Stimulated activated CD4-positive, alpha-beta T cell treated with anti-CD3 and anti-CD28 coated beads, Interleukin-4, amount 100 ng/mL, for 48 hours (primary cell): ENCODE measurements at regions not wholly inside any gene's neighbourhood (a gene's known extent, or its start where the extent isn't known, plus 50 kb on each side); places are given as distances from the start of the nearest gene placed in this dataset.

Experiments
- DNase-seq, 2 donors: peaks; one replicate each; pipeline ENCODE4 v3.0.0-alpha.2; 2020; ENCODE audit warnings: low read depth in 2 of 2

GRCh38 chr17:13736916-13737315 lies 135.2 kb upstream of the HS3ST3A1 start:
- DNase-seq, result no peak

DNA sequence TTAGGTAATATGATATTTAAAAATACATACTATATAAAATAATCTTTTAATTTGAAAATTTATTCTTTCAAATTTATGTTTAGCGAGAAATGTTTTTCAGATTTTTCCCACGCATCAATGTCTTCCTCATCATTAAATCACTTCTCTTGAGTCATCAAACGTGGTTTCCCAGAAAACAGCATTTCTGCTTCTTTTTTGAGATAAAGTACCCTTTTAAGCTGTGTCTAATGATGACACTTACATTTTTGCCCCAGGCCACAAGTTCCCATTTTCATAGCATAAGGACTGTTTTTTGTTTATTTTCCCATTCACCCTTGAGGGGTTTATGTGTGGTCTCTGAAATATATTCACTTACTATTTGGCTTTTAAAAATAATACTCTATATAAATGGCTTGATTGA lies 139.0 kb upstream of the HS3ST3A1 start:
- no peak for DNase-seq

DNA sequence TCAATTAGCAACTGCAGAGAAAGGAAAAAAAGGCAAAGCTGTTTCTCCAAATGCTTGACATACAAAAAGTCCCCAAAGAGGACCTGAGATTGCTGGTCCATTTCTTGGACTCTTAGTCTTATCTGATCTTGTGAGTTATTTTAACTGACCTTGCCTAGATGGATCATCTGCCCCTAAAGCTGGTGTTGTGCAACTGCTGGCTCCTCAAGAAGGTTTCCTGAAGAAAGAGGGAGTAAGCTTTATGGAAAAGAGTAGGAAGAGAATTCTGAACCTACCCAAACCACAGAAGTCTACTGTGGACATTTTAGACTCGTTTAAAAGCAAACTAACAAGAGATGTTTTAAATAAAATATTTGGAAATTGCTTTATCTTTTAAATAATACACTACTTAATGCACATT lies 140.0 kb upstream of the HS3ST3A1 start:
- no peak for DNase-seq

- DNase-seq, result no peak
These were observed 142.2 kb upstream of the HS3ST3A1 start for GRCh38 chr17:13743906-13744305.

DNA sequence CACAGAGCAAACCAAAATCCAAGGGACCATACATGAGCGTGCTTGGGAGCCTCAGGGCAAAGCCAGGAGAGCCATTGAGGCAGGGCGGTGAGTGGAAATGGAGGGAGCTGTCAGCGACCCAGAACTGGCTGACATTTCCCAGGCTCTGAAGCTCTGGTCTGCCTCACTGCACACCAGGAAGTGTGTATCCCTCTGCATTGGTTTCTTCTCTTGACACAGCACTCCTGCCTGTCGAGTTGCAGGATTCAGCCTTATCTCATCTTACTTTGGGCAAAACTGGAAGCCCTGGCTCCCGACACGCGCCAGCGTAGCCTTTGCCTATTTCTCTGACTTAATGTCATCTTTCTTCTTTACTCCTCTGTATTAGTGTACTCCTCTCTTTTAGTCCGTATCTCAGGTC lies 144.7 kb upstream of the HS3ST3A1 start:
- DNase-seq, result no peak

DNA sequence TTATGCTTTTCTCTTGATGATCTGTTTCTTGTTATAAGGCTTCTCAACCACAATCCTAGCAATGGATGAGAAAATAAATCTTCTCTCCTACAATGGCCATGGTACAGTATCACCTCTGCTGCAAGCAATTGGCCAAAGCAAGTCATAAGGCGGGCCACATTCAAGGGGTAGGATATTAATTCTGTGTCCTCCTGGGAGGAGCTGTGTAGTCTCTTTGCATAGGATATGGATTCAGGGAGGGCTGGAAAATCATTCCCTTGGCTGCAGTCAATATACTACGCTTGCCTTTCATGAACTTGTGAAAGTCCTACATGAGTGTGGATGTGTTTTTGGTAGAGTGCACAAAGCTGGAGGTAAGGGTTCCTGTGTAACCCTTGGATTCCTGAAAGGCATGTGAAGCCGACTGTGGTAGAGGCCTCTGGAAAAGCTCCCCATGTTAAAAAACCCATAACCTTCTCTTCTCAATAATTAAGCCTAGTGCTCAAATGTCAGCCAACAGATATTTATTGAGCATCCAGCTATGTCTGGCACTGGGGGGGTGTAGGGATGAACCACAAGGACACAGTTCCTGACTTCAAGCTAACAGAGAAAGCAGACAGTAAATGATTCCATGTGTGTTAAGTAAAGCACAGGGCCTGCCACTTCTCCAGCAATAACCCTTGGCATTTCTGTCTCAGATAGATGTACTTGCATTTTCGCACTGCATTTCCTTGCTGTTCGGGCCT lies 147.6 kb upstream of the HS3ST3A1 start:
- no peak for DNase-seq

DNA sequence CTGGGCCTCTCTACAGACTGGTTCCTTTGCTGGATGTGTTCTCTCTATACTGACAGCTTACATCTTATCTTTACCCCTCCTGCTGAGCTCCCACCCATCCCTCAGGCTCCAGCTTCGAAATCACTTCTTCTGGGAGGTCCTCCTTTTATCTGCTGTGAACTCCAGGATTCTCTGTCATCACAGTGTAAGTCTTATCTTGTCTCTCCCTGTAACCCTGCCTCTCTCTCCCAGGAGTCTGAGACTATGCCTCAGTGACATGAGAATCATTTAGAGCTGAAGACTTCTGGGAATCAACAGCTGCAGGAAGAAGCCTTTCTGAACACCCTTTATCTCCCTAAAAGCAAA lies 148.1 kb upstream of the HS3ST3A1 start:
- DNase-seq, result no peak

DNA sequence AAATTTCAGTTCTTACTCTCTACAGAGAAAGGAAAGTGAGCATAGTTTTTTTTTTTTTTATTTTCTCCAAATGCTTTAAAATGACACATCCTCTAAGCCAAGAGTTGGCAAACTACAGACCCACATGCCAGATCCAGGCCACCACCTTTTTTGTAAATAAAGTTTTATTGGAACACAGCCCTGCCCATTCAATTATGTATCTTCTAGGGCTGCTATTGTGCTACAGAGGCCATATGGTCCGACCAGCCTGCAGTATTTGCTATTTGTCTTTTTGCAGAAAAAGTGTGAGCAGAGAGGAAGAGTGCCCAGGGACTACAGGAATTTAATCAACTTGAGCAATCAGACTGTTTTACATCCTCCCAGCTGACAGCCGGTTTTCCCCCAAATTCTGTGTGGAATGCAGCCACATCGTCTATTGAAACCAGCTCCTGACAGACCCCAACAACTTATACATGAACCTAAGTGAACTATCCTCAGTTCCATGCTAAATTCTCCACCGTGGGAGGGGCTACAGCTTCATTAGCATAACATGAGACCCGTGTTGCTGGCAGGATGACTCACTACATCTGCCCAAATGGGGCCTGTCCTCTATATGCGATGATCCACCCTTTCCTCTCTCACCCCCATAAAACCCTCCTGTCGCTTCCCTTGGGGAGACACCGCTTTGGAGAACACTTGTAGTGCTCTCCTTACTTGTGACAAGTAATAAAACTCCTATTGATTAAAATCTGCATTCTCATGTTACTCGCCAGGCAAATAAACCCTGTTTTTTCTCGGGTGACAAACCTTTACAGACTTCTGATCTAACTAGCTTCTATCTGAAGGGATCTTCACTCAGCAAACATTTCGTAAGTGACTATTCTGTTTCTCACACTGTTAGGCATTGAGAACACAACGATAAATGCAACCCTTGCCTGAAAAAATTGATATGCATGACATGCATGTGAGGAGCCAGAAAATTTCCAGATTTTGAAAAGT lies 149.4 kb upstream of the HS3ST3A1 start:
- DNase-seq, result peak in 1 of 2 donors; percentile 0

- DNase-seq, result no peak
These were observed 151.4 kb upstream of the HS3ST3A1 start for GRCh38 chr17:13753154-13753553.

DNA sequence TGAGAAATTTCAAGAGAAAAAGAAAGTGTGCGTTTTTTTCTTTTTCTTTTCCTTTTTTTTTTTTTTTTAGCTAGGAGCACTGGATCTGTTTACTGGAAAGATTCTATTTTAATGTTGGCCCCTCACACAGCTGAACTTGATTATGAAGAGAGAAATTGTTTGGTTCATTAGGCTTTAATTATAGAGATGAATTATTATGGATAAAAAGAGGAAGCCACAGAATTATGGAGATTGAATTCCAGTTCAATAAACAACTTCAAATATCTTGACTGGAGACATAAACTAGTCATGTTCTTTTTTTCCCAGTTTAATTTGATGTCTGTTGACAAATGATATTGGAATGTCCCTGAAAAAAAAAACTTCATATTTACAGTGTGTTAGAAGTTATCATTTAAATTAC lies 152.0 kb upstream of the HS3ST3A1 start:
- no peak for DNase-seq

DNA sequence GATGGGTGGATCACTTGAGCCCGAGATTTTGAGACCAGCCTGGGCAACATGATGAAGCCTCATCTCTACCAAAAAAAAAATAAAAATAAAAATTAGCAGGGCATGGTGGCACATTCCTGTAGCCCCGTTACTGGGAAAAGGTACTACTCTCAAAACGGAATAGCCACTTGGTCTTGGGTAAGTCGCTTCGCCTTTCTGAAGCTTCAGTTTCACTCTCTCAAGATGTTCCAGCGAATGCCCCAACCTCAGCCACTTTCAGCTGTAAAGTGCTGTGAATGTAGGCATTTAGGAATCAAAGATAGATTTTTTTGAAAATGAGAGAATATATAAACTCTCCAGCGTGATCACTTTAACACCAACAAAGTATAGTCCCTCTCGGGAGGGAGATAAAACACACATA lies 154.1 kb upstream of the HS3ST3A1 start:
- DNase-seq, result no peak

- no peak for DNase-seq
These were observed 155.0 kb upstream of the HS3ST3A1 start for GRCh38 chr17:13756763-13757162.

- DNase-seq, result no peak
These were observed 156.1 kb upstream of the HS3ST3A1 start for GRCh38 chr17:13757871-13758270.

DNA sequence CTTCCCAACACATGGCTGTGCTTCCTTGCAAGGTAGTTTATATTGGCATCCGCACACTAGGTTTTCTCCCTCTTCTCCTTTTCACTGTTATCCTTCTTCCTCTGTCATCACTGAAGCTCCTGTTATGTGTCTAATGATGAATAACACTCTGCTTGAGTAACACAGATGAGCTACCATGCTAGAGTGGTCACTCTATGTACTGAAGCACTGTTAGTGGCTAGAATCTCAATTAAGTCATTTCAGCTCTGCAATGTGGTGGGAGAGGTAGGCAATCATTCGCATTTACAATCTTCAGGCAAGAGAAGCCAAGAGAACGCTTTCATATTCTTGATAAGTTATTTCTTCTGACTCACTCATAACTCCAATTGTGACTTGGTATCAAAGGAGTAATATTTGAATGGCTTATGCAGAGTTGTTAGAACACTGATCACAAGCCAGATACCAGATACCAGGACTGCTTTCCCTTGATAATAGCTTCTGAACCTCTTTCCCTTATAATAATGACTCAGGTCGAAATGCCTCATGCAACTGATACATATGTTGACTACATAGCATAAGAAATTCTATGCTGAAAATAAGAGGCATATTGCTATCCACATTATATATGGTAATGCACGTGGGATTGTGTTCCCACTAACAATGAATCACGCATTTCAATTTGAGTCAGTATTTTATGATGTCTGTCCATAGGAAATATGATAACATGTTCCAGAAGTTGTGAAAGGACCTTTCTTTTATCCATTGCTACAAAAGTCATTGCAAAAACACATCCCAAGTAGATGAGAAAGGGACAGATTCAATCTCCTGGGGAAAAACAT lies 158.0 kb upstream of the HS3ST3A1 start:
- no peak for DNase-seq

- DNase-seq, result no peak
These were observed 159.4 kb upstream of the HS3ST3A1 start for GRCh38 chr17:13761038-13761603.

DNA sequence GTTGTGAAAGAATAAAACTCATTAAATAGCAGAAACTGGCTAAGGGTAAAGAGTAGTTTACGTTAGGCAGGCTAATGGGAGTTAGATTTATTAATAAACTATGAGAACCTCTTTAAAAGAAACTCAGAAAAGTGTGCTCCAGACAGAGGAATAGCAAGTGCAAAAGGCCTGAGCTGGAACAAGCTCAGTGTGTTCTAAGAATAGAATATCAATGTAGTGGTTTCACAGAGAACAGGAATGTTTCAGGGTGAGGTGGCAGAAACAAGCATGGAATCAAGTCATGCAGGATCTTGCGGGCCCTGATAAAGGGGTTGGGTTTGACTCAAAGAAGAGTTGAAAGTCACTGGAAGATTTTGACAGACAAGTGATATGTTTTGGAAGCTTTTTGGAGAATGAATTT lies 164.0 kb upstream of the HS3ST3A1 start:
- no peak for DNase-seq

GRCh38 chr17:13770702-13771101 lies 169.0 kb upstream of the HS3ST3A1 start:
- no peak for DNase-seq

- no peak for DNase-seq
These were observed 173.7 kb upstream of the HS3ST3A1 start for GRCh38 chr17:13775450-13775849.

GRCh38 chr17:13776027-13776551 lies 174.4 kb upstream of the HS3ST3A1 start:
- no peak for DNase-seq

DNA sequence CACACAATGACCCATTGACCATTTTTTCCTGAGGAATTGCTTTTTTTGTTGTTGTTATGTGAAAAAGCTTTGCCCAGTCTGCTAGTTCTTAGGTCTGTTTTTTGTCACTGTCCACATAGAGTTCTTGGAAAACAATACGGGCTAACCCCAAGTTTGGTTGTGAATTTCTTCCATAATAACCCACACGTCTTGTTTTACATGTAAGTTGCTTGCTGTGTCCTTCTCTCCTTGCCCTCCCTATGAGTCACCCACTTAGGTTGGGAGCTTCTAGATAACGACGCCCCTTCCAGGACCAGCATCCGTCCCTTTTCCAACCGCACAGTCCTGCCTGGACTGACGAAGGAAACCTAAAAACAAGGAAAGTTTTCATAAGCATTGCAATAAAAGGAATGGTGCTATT lies 175.3 kb upstream of the HS3ST3A1 start:
- DNase-seq, result no peak

- DNase-seq, result no peak
These were observed 182.8 kb upstream of the HS3ST3A1 start for GRCh38 chr17:13784434-13785095.
